ENCODE measurements at regions not wholly inside any gene's neighbourhood (a gene's known extent, or its start where the extent isn't known, plus 50 kb on each side); places are given as distances from the start of the nearest gene placed in this dataset.

DNA sequence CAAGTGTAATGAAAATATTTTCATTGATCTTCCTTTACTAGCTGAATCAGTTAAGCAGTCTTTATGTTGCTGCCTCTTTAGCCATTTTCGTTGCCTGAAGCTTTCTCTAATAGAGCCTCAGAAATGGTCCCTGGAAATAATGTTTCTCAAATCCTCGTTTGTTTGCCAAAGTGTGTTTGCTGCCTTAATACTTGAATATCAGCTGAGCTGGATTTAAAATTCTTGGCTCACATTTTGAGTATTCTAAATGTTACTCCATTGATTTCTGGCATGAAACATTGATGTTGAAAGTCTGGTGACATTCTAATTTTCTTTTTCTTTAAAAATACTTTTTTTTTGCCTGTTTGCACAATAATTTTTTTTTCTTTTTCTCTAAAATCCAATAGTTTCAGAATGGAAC lies 84.6 kb upstream of the SERBP1 start:
- no peak for TF ChIP-seq EZH2phosphoT487 (IDR thresholded peaks at IDR 0.05; ENCODE audit: low read depth)
- TF ChIP-seq, protein P1, sequence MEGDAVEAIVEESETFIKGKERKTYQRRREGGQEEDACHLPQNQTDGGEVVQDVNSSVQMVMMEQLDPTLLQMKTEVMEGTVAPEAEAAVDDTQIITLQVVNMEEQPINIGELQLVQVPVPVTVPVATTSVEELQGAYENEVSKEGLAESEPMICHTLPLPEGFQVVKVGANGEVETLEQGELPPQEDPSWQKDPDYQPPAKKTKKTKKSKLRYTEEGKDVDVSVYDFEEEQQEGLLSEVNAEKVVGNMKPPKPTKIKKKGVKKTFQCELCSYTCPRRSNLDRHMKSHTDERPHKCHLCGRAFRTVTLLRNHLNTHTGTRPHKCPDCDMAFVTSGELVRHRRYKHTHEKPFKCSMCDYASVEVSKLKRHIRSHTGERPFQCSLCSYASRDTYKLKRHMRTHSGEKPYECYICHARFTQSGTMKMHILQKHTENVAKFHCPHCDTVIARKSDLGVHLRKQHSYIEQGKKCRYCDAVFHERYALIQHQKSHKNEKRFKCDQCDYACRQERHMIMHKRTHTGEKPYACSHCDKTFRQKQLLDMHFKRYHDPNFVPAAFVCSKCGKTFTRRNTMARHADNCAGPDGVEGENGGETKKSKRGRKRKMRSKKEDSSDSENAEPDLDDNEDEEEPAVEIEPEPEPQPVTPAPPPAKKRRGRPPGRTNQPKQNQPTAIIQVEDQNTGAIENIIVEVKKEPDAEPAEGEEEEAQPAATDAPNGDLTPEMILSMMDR (IDR thresholded peaks at IDR 0.05; ENCODE audit: low read depth, low read length): no peak

All from OCI-LY3 (cell line).